H9 (cell line): ENCODE measurements at regions not wholly inside any gene's neighbourhood (a gene's known extent, or its start where the extent isn't known, plus 50 kb on each side); places are given as distances from the start of the nearest gene placed in this dataset.

Experiments
- DNase-seq: peaks from one replicate; pipeline ENCODE4 v3.0.0-alpha.2; 2017
- H2AFZ ChIP-seq: one replicate; pipeline ENCODE4 v1.6.1; 2013; ENCODE audit warnings: mild to moderate bottlenecking, low read length, control low read depth, moderate library complexity
- H2AK5ac ChIP-seq: 2 replicates; pipeline ENCODE4 v1.6.1; 2013; ENCODE audit warnings: low read length, control low read depth, mixed read lengths; ENCODE audit not compliant: insufficient read length
- H2BK120ac ChIP-seq: one replicate; pipeline ENCODE4 v1.6.1; 2013; ENCODE audit warnings: low read depth, mild to moderate bottlenecking, low read length, control low read depth, inconsistent platforms; ENCODE audit not compliant: poor library complexity, severe bottlenecking
- H2BK12ac ChIP-seq: 2 replicates; pipeline ENCODE4 v1.6.1; 2013; ENCODE audit warnings: low read length, control low read depth, mixed read lengths, low read depth; ENCODE audit not compliant: insufficient read length
- H2BK15ac ChIP-seq: 2 replicates; pipeline ENCODE4 v1.6.1; 2013; ENCODE audit warnings: low read depth, low read length, control low read depth
- H2BK20ac ChIP-seq: one replicate; pipeline ENCODE4 v1.6.1; 2013; ENCODE audit warnings: low read depth, mild to moderate bottlenecking, low read length, control low read depth, inconsistent platforms; ENCODE audit not compliant: poor library complexity, severe bottlenecking
- H2BK5ac ChIP-seq: 2 replicates; pipeline ENCODE4 v1.6.1; 2013; ENCODE audit warnings: low read length, control low read depth, mixed read lengths; ENCODE audit not compliant: insufficient read length
- H3K14ac ChIP-seq: 2 replicates; pipeline ENCODE4 v1.6.1; 2013; ENCODE audit warnings: low read length, control low read depth; ENCODE audit not compliant: insufficient read depth
- H3K18ac ChIP-seq: 2 replicates; pipeline ENCODE4 v1.6.1; 2013; ENCODE audit warnings: low read depth, mild to moderate bottlenecking, mixed read lengths, low read length, control low read depth; ENCODE audit not compliant: insufficient read length
- H3K23ac ChIP-seq: 2 replicates; pipeline ENCODE4 v1.6.1; 2013; ENCODE audit warnings: low read length, control low read depth, mixed read lengths, low read depth; ENCODE audit not compliant: insufficient read length
- H3K23me2 ChIP-seq: 2 replicates; pipeline ENCODE4 v1.6.1; 2013; ENCODE audit warnings: low read depth, mild to moderate bottlenecking, mixed read lengths, low read length, control low read depth; ENCODE audit not compliant: insufficient read length, poor library complexity, severe bottlenecking
- H3K27ac ChIP-seq: 2 replicates; pipeline ENCODE4 v1.5.1; 2013; ENCODE audit warnings: low read length, control low read depth, mixed read lengths, low read depth; ENCODE audit not compliant: insufficient read length
- H3K27me3 ChIP-seq: 2 replicates; pipeline ENCODE4 v1.6.1; 2013; ENCODE audit warnings: low read length, control low read depth, inconsistent platforms; ENCODE audit not compliant: insufficient read depth
- H3K4ac ChIP-seq: 2 replicates; pipeline ENCODE4 v1.6.1; 2013; ENCODE audit warnings: low read depth, mild to moderate bottlenecking, control low read depth, inconsistent platforms, low read length, moderate library complexity
- H3K4me1 ChIP-seq: 2 replicates; pipeline ENCODE4 v1.6.1; 2013; ENCODE audit warnings: low read length, control low read depth, inconsistent platforms; ENCODE audit not compliant: insufficient read depth
- H3K4me2 ChIP-seq: 2 replicates; pipeline ENCODE4 v1.6.1; 2013; ENCODE audit warnings: low read length, control low read depth, mixed read lengths; ENCODE audit not compliant: insufficient read length, insufficient read depth
- H3K56ac ChIP-seq: 2 replicates; pipeline ENCODE4 v1.6.1; 2013; ENCODE audit warnings: low read depth, mild to moderate bottlenecking, mixed read lengths, low read length, control low read depth; ENCODE audit not compliant: insufficient read length
- H3K79me1 ChIP-seq: 2 replicates; pipeline ENCODE4 v1.6.1; 2013; ENCODE audit warnings: low read depth, mild to moderate bottlenecking, moderate library complexity, low read length, control low read depth, inconsistent platforms; ENCODE audit not compliant: insufficient read depth, poor library complexity, severe bottlenecking
- H3K79me2 ChIP-seq: 2 replicates; pipeline ENCODE4 v1.6.1; 2013; ENCODE audit warnings: low read length, control low read depth, inconsistent platforms; ENCODE audit not compliant: insufficient read depth
- H3K9ac ChIP-seq: 2 replicates; pipeline ENCODE4 v1.6.1; 2013; ENCODE audit warnings: low read length, control low read depth, mixed read lengths; ENCODE audit not compliant: insufficient read length; ENCODE audit errors: extremely low read depth
- H3K9me3 ChIP-seq: one replicate; pipeline ENCODE4 v1.6.1; 2013; ENCODE audit warnings: low read depth, low read length, inconsistent platforms; ENCODE audit not compliant: control insufficient read depth
- H3T11ph ChIP-seq: one replicate; pipeline ENCODE4 v1.6.1; 2013; ENCODE audit warnings: mild to moderate bottlenecking, low read length, control low read depth, inconsistent platforms
- H4K20me1 ChIP-seq: one replicate; pipeline ENCODE4 v1.6.1; 2013; ENCODE audit not compliant: control insufficient read depth, insufficient read length, insufficient read depth
- H4K5ac ChIP-seq: 2 replicates; pipeline ENCODE4 v1.6.1; 2013; ENCODE audit warnings: low read depth, mild to moderate bottlenecking, mixed read lengths, low read length, control low read depth; ENCODE audit not compliant: insufficient read length
- H4K8ac ChIP-seq: replicated peaks from 2 replicates; pipeline ENCODE4 v1.6.1; 2013; ENCODE audit warnings: low read length, control low read depth, mixed read lengths, low read depth; ENCODE audit not compliant: insufficient read length
- H4K91ac ChIP-seq: 2 replicates; pipeline ENCODE4 v1.6.1; 2013; ENCODE audit warnings: low read depth, mild to moderate bottlenecking, moderate library complexity, mixed read lengths, low read length, control low read depth; ENCODE audit not compliant: insufficient read length
- H3K27ac Mint-ChIP-seq, 3 experiments: 2 replicates in 2 of 3; 3 replicates in 1 of 3; pipeline ENCODE4 v1.8.0; 2020 to 2021; ENCODE audit warnings: mixed read lengths in 3 of 3, mild to moderate bottlenecking in 1 of 3, moderate library complexity in 1 of 3
- H3K27me3 Mint-ChIP-seq: 2 replicates; pipeline ENCODE4 v1.8.0; 2021; ENCODE audit warnings: low read depth, mild to moderate bottlenecking, moderate library complexity, mixed read lengths
- H3K36me3 Mint-ChIP-seq, 3 experiments: 2 replicates in 2 of 3; 3 replicates in 1 of 3; pipeline ENCODE4 v1.8.0; 2020 to 2021; ENCODE audit warnings: low read depth in 3 of 3, mixed read lengths in 3 of 3; ENCODE audit not compliant: insufficient read depth in 1 of 3
- H3K4me1 Mint-ChIP-seq, 2 experiments: 2 replicates each; pipeline ENCODE4 v1.8.0; 2020; ENCODE audit warnings: mixed read lengths in 2 of 2
- H3K4me3 Mint-ChIP-seq, 2 experiments: 2 replicates in 1 of 2; 3 replicates in 1 of 2; pipeline ENCODE4 v1.8.0; 2020 to 2021; ENCODE audit warnings: mild to moderate bottlenecking in 2 of 2, mixed read lengths in 2 of 2, moderate library complexity in 1 of 2
- H3K9me3 Mint-ChIP-seq, 2 experiments: 2 replicates in 1 of 2; 3 replicates in 1 of 2; pipeline ENCODE4 v1.8.0; 2020; ENCODE audit warnings: mild to moderate bottlenecking in 2 of 2, mixed read lengths in 2 of 2, moderate library complexity in 1 of 2
- WGBS: extraction: QIAGEN DNeasy Blood & Tissue Kit; methylation state at CpG from one replicate; pipeline ENCODE4 v1.1.7; 2013; ENCODE audit warnings: missing lambda C conversion rate, low lambda C conversion rate, mixed read lengths; ENCODE audit not compliant: insufficient read length; ENCODE audit errors: extremely low coverage; 5-methylcytosine and 5-hydroxymethylcytosine counted together
- TF ChIP-seq, protein P1 (sequence below): fragments of 200-600 bp; sonication (generic); conservative IDR thresholded peaks from 3 replicates; pipeline ENCODE4 v1.8.0; 2021; ENCODE audit warnings: antibody characterized with exemption, mild to moderate bottlenecking

DNA sequence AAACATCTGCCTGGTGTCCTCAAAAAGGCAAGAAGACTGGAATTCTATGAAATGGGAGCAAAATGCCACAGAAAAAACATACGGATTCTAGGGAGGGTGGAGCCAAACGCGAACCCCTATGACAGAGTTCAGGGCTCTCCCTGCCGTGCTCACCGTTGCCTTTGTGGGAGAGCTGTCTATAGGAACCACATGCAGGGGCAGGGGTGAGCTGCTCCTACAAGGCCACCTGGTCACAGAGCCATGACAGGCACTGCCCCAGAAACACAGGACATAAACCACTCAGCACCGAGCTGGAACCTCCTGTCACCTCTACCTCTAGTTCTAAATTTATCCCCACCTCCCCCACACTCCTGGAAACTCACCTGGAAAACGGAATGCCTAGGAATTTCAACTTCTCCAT is 155.1 kb upstream of the ZNF32 start:
- Histone ChIP-seq H3K4me2 (no peak overlapping the region), H2BK120ac (no peak overlapping the region), H3T11ph (no peak overlapping the region), H2BK5ac (no peak overlapping the region), H3K9ac (no peak overlapping the region), H4K8ac (no peak overlapping the region), H4K20me1 (no peaks in the 10 kb centered on the region), H3K27ac (no peak overlapping the region), H2BK20ac (no peak overlapping the region), H3K9me3 (no peaks in the 10 kb centered on the region), H2BK15ac (no peak overlapping the region), H2BK12ac (no peak overlapping the region), H3K23ac (no peak overlapping the region), H3K18ac (no peak overlapping the region), H3K4ac (no peak overlapping the region), H3K4me1 (no peaks in the 10 kb centered on the region), H3K27me3 (no peaks in the 10 kb centered on the region), H2AK5ac (no peak overlapping the region), H4K91ac (no peak overlapping the region), H3K56ac (no peak overlapping the region), H4K5ac (no peak overlapping the region), H2AFZ (no peak overlapping the region), H3K14ac (no peak overlapping the region), H3K79me1 (no peaks in the 10 kb centered on the region), H3K23me2 (no peaks in the 10 kb centered on the region), H3K79me2 (no peaks in the 10 kb centered on the region)
- Mint-ChIP-seq H3K27ac (no peak overlapping the region), H3K4me3 (no peak overlapping the region), H3K9me3 (no peaks in the 10 kb centered on the region; a peak in 1 of 5 replicates), H3K27me3 (peaks cover 2% of the 10 kb centered on the region; the same call in 1 of the 2 replicates), H3K4me1 (peaks cover 3% of the 10 kb centered on the region in 2 experiments; a peak in 2 of 4 replicates), H3K36me3 (no peaks in the 10 kb centered on the region; a peak in 1 of 7 replicates)
- no peak for DNase-seq
- TF ChIP-seq, protein P1, sequence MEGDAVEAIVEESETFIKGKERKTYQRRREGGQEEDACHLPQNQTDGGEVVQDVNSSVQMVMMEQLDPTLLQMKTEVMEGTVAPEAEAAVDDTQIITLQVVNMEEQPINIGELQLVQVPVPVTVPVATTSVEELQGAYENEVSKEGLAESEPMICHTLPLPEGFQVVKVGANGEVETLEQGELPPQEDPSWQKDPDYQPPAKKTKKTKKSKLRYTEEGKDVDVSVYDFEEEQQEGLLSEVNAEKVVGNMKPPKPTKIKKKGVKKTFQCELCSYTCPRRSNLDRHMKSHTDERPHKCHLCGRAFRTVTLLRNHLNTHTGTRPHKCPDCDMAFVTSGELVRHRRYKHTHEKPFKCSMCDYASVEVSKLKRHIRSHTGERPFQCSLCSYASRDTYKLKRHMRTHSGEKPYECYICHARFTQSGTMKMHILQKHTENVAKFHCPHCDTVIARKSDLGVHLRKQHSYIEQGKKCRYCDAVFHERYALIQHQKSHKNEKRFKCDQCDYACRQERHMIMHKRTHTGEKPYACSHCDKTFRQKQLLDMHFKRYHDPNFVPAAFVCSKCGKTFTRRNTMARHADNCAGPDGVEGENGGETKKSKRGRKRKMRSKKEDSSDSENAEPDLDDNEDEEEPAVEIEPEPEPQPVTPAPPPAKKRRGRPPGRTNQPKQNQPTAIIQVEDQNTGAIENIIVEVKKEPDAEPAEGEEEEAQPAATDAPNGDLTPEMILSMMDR: no peak
- no CpG with 5 or more reads among the region's 7 CpGs for WGBS
